SK-N-SH treated with all-trans-retinoic acid at 6 μM for 48 hours (cell line): ENCODE measurements at regions not wholly inside any gene's neighbourhood (a gene's known extent, or its start where the extent isn't known, plus 50 kb on each side); places are given as distances from the start of the nearest gene placed in this dataset.

ENCODE experiments used
- ARNTL ChIP-seq: fragments of 450-650 bp; formaldehyde crosslinking; IDR thresholded peaks from 2 replicates; pipeline ENCODE4 v1.5.0; 2020; ENCODE audit warnings: low read depth, mild to moderate bottlenecking, moderate library complexity, borderline replicate concordance
- CSRNP3 ChIP-seq: fragments of 250-450 bp; sonication (Bioruptor Pico); IDR thresholded peaks from 2 replicates; pipeline ENCODE4 v1.5.1; 2021; ENCODE audit warnings: mild to moderate bottlenecking, moderate library complexity
- ESRRG ChIP-seq: fragments of 250-450 bp; sonication (Bioruptor Pico); IDR thresholded peaks from 2 replicates; pipeline ENCODE4 v1.6.1; 2021; ENCODE audit warnings: mild to moderate bottlenecking
- PATZ1 ChIP-seq: fragments of 250-450 bp; sonication (Bioruptor Pico); IDR thresholded peaks from 2 replicates; pipeline ENCODE4 v1.8.0; 2020; ENCODE audit warnings: mild to moderate bottlenecking, moderate library complexity, borderline replicate concordance

GRCh38 chr10:108427146-108427545, 1262.6 kb upstream of the SORCS1 start:
- TF ChIP-seq ESRRG (CRISPR knock-in tag) (no peak), PATZ1 (no peak), ARNTL (CRISPR knock-in tag) (no peak), CSRNP3 (CRISPR knock-in tag) (no peak)
